NCI-H460 (cell line): ENCODE measurements at regions not wholly inside any gene's neighbourhood (a gene's known extent, or its start where the extent isn't known, plus 50 kb on each side); places are given as distances from the start of the nearest gene placed in this dataset.
"Not testable (repeated sequence)": the region's sequence is repeated elsewhere in the genome, so short reads cannot be mapped to it uniquely, and the experiment has no call there.

Experiments
- DNase-seq: peaks from one replicate; pipeline ENCODE4 v3.0.0-alpha.2; 2016; ENCODE audit warnings: low read depth; ENCODE audit errors: extremely low read depth

- not testable (repeated sequence) for DNase-seq
Measured at GRCh38 chr9:67635067-67635466, 223.7 kb upstream of the ANKRD20A1 start.

GRCh38 chr9:67611900-67612299 is 246.8 kb upstream of the ANKRD20A1 start:
- DNase-seq, result not testable (repeated sequence)

- not testable (repeated sequence) for DNase-seq
Measured at GRCh38 chr9:67609872-67610271, 248.9 kb upstream of the ANKRD20A1 start.

- not testable (repeated sequence) for DNase-seq
Measured at GRCh38 chr9:67609435-67609834, 249.3 kb upstream of the ANKRD20A1 start.

- not testable (repeated sequence) for DNase-seq
Measured at GRCh38 chr9:67605113-67605512, 253.6 kb upstream of the ANKRD20A1 start.

GRCh38 chr9:67603609-67604008 is 255.1 kb upstream of the ANKRD20A1 start:
- DNase-seq, result not testable (repeated sequence)

GRCh38 chr9:67592424-67592823 is 266.3 kb upstream of the ANKRD20A1 start:
- DNase-seq, result not testable (repeated sequence)

- not testable (repeated sequence) for DNase-seq
Measured at GRCh38 chr9:67555874-67556273, 302.9 kb upstream of the ANKRD20A1 start.

GRCh38 chr9:67550044-67550443 is 308.7 kb upstream of the ANKRD20A1 start:
- not testable (repeated sequence) for DNase-seq

- not testable (repeated sequence) for DNase-seq
Measured at GRCh38 chr9:67529834-67530233, 328.9 kb upstream of the ANKRD20A1 start.

- not testable (repeated sequence) for DNase-seq
Measured at GRCh38 chr9:67516938-67517337, 341.8 kb upstream of the ANKRD20A1 start.

- not testable (repeated sequence) for DNase-seq
Measured at GRCh38 chr9:67514587-67514986, 344.1 kb upstream of the ANKRD20A1 start.

- DNase-seq, result not testable (repeated sequence)
Measured at GRCh38 chr9:67503728-67504369, 354.9 kb upstream of the ANKRD20A1 start.

GRCh38 chr9:67492028-67492427 is 366.7 kb upstream of the ANKRD20A1 start:
- not testable (repeated sequence) for DNase-seq

- not testable (repeated sequence) for DNase-seq
Measured at GRCh38 chr9:67477465-67477864, 381.3 kb upstream of the ANKRD20A1 start.

GRCh38 chr9:67470739-67471138 is 388.0 kb upstream of the ANKRD20A1 start:
- DNase-seq, result not testable (repeated sequence)

GRCh38 chr9:67468326-67468725 is 390.4 kb upstream of the ANKRD20A1 start:
- not testable (repeated sequence) for DNase-seq

- DNase-seq, result not testable (repeated sequence)
Measured at GRCh38 chr9:67461796-67462757, 396.7 kb upstream of the ANKRD20A1 start.

- not testable (repeated sequence) for DNase-seq
Measured at GRCh38 chr9:67452941-67453340, 405.8 kb upstream of the ANKRD20A1 start.

GRCh38 chr9:67442313-67442712 is 416.4 kb upstream of the ANKRD20A1 start:
- not testable (repeated sequence) for DNase-seq

GRCh38 chr9:67437011-67437410 is 421.7 kb upstream of the ANKRD20A1 start:
- DNase-seq, result not testable (repeated sequence)
